ENCODE measurements at regions not wholly inside any gene's neighbourhood (a gene's known extent, or its start where the extent isn't known, plus 50 kb on each side); places are given as distances from the start of the nearest gene placed in this dataset.
"Not testable (repeated sequence)": the region's sequence is repeated elsewhere in the genome, so short reads cannot be mapped to it uniquely, and the experiment has no call there.

DNA sequence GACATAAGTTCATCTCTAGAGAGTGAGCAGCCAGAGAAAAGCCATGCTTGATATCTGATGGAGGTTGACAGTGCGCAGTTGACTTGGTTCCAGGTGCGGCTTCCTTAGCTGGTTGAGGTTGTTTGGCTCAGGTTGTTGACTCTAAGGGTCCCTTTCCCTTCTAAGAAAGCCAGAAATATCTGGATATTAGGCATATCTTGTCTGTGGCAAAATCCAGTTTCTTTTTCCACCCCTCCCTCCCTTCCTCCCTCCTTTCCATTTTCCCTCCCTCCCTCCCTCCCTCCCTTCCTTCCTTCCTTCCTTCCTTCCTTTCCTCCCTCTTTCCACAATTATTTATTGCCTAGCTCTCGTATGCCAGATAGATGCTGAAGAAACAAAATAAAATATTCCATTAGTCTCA is 82.6 kb upstream of the TNP1 start:
- no peak for DNase-seq (ENCODE audit: extremely low read depth in 1 of 2, low read depth in 1 of 2)

DNA sequence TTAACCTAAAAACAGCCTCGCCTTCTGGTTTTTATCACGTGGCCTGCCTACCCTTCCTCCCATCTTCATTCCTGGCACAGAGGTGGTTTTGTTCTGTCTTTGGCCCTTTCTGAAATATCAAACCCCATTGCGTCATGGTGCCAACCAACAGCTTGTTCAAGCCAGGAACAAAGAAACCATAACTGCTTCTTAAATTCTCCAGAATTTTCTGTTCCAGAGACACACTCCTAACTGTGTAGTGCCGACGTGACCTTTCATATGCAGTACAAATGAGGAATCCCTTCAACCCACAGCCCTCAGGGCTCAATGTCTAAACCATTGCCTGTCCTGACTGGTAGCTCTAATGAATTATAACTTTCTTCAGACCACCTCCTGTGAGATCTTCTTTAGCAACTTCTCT is 82.2 kb upstream of the TNP1 start:
- no peak for DNase-seq (ENCODE audit: extremely low read depth in 1 of 2, low read depth in 1 of 2)

DNA sequence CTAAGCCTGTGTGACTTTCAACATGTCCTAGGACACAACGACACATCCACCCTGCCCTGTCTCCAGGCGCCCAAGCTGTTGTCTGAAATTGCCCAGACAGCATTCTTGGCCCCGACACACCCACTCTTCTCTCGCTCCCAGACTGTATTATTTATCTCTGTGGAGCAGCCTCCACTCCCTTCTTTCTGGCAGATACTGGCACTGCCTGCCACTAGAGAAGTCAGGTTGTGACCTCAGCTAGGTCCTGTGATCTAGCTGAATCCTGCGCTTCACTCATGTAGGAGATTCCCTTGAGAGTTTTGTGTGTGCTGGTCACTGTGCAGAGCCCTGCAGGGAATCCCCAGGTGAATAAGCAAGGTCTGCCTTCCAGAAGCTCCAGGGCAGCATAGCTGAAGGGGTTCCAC is 77.1 kb upstream of the TNP1 start:
- DNase-seq (ENCODE audit: extremely low read depth in 1 of 2, low read depth in 1 of 2) = no peak

DNA sequence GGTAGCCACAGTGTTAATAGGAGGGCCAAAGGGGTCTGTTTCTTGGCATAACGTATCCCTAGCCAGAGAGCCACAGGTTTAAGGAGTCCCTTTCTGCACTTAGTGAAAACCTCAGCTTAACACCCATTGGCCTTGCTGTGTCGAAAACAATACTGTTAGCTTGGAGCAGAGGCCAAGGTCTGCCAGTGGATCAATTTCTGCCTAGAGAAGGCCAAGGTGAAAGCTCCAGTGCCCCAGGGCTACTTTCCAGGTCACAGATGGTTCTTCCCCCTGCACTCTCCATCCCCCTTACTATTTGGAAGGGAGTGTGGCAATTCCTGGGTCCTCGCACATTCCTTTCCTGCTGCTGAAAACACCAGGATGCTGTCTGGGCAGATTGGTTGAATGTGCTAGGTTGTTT is 74.8 kb upstream of the TNP1 start:
- no peak for DNase-seq (ENCODE audit: extremely low read depth in 1 of 2, low read depth in 1 of 2)

DNA sequence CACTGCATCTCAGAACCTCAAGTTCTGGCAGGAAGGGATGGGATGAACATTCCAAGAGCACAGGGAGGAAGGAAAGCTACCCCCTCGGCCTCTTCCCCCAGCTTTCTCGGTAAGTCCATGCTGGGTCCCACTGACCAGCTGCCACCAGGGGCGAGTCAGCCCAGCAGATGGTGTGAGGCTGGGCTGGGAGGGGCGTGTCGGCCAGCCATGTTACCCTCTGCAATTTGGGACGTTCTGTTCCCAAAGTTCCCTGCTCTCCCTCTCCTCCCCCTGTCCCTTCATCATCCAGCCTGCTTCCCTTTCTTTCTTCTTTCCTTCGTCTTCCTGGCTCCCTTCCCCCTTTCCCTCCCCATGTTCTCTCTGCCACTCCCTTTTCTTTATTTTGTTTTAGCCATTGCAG is 74.3 kb upstream of the TNP1 start:
- no peak for DNase-seq (ENCODE audit: extremely low read depth in 1 of 2, low read depth in 1 of 2)

DNA sequence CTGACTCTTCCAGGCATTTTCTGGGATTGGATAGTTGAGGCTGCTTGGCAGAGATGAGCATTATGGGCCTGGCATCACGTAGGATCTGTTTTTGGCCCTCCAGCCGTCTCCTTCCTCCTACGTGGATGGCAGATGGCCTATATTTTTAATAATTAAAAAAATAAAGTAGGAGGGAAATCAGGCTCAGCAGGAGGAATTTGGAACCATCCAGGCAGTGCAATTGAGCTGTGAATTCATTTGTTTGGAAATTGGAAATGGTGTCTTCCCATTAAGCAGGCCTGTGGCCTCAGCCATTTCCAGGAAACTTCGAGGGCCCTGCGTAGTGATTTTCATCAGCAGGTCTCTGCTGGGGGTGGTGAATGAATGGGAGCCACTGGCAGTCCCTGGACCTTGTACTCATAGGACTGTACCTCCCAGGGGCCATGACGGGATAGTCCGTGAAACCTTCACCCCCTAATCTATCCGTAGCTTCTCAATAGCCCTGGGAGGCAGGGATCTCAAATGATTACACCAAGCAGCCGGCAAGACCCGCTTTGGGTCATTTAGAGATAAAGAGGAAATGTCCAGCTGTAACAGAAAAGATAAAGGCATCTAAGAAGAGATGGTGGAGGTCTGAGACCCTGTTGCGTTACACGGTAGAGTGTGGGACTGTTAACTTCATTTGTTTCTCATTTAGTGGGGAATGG is 73.1 kb upstream of the TNP1 start:
- no peak for DNase-seq (ENCODE audit: extremely low read depth in 1 of 2, low read depth in 1 of 2)

DNA sequence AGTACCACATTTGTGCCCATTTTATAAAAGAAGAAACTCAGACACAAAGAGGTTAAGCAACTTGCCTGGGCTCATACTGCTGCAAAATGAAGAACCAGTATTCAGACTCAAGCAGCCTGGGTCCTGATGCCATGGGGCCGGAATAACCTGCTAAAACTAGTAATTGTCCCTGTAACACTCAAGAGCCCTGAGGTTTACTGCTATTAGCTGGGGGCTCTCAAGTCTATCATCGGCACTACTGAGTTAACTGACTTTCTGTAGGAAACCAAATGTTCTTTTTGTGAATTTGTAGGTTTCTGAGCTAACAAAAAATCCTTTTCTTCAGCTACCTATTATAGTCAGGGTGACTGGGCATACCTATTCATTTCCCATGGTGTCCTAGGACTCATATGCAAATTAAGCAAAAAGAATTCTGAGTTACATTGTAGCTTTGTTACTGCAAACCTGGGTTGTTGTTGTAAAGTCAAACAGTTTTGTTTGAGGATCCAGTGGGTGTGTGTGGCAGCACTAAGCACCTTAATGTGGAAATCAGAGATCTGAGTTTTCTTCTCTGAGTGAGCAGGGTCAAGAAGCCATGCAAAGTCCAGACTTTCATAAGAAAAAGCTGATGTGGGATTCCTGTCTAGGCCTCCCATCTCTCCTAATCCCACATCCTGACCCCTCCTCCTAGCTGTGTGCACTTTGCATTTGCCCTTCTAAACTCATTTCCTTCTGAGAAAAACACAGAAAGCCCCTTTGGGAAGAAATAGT is 72.4 kb upstream of the TNP1 start:
- no peak for DNase-seq (ENCODE audit: extremely low read depth in 1 of 2, low read depth in 1 of 2)

DNA sequence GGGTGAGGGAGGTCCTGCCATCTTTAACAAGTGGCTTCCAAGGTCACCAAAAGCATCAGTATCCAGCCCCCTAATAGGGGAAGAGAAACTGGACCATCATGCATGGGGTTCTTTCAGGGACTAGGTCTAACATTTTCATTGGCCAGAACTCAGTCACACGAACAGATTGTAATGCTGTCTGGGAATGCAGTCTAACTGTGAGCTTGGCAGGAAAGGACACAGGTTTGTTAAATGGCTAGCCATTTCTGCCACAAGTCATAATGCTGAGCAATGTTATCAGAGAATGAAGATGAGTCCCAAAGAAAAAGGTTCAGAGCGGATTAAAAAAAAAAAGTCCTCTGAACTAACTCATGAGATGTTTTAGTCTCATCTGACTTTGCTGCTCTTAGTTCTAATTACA is 70.9 kb upstream of the TNP1 start:
- no peak for DNase-seq (ENCODE audit: extremely low read depth in 1 of 2, low read depth in 1 of 2)

DNA sequence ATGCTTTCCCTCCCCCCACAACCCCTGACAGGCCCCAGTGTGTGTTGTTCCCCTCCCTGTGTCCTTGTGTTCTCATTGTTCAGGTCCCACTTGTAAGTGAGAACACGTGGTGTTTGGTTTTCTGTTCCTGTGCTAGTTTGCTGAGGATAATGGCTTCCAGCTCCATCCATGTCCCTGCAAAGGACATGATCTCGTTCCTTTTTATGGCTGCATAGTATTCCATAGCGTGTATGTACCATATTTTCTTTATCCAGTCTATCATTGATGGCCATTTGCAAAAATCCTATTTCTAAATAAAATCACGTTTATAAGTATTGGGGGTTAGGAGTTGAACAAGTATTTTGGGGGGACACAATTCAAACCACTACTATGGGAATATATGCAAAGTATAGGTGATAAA is 69.5 kb upstream of the TNP1 start:
- not testable (repeated sequence) for DNase-seq (ENCODE audit: extremely low read depth in 1 of 2, low read depth in 1 of 2)

DNA sequence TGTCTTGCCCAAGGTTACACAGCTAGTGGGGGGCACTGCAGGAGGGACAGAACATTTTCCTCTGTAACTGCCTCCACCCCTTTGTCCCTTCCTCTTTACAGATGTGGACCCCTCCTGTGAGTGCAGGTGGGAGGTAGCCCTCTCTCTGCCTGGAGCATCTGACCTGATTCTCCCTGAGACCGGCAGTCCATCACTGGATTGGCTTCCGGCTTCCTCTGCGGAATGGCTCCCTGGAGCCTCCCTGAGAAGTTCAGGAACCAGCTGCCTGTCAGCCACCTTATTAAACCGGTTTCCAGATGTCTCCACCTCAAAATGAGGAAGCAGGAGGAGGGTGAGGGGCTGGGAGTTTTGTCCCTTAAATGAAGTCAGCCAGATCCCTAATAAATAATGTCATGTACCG is 67.3 kb upstream of the TNP1 start:
- DNase-seq (ENCODE audit: extremely low read depth in 1 of 2, low read depth in 1 of 2) = no peak

DNA sequence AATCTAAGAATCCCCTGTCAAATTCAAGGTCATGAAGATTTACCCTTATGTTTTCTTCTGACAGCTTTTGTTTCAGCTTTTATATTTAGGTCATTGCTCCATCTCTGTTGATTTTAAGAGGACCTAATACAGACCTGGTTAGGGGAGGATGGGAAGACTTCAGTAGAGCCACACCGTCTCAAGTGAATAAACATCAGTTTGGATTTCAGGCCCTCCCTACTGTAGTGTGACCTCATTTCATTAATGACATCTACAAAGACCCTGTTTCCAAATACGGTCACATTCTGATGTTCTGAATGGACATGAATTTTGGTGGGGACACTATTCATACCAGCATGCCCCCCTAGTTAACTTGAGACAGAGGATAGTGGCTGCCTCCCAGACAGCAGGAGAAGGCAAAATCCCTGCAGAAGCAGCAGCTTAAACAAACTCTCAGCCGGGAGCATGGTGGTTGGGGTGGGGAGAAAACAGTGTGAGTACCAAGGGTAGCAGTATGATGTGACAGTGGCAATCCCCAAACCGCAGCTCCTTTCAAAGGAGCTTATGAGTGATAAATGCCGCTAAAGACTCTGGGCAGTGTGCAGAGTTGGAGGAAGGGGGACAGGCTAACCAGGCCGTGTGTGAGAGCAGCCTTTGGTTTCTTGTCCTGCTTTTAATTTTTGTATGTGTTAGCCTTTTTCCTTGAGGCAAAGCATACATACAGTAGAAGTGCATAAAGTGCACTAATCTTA is 65.9 kb upstream of the TNP1 start:
- DNase-seq (ENCODE audit: extremely low read depth in 1 of 2, low read depth in 1 of 2) = no peak

DNA sequence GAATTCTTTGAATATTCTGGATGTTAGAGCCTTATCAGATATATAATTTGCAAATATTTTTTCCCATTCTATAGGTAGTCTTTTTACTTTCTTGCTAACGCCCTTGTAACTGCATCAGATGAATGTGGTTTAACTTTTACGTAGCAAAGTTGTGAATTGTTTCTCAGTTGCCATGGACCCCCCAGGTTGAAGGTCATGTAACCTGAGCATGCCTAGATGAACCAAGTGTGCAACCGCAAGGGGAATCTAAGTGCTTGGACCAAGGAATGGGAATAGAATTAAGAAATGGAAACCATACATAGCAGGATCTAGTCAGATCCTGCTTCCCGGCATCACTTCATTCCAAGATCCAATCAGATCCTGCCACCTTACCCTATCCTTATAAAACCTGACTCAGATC is 65.1 kb upstream of the TNP1 start:
- no peak for DNase-seq (ENCODE audit: extremely low read depth in 1 of 2, low read depth in 1 of 2)

DNA sequence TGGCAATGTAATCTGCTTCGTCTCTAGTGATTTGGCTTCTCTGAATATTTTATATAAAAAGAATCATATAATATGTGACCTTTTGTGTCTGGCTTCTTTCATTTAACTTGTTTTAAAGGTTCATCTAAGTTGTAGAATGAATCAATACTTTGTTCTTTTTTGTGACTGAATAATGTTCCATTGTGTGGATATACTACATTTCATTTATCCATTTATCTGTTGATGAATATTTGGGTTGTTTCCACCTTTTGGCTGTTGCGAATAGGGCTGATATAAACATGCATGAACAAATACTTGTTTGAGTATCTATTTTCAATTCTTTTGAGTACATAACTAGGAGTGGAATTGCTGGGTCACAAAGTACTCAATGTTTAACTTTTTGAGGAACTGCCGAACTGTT is 63.8 kb upstream of the TNP1 start:
- DNase-seq (ENCODE audit: extremely low read depth in 1 of 2, low read depth in 1 of 2) = no peak

DNA sequence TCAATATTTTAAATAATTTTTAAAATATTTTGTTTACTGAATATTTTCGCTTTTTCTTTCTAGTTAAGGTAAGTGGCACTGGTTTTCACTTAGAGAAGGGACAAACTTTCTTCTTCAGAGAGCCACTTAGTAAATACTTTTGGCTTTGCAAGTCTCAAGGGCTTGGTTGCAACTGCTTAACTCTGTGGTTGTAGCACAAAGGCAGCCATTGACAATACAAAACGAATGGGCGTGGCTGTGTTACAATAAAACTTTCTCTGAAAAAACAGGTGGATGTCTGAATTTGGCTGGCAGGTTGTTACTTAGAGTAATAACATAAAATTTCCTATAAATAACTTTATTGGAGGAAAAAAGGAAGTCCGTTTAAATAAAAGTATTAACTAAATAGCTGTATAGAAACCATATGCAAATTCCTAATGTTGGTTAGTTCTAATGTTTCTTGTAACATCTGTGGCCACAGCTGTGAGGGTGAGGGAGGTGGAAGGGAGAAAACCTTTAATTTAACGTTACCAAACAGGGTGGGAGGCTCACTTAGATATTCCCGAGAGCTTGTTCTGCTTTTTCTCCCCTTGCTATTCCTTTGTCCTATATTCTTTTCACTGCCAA is 62.4 kb upstream of the TNP1 start:
- no peak for DNase-seq (ENCODE audit: extremely low read depth in 1 of 2, low read depth in 1 of 2)

DNA sequence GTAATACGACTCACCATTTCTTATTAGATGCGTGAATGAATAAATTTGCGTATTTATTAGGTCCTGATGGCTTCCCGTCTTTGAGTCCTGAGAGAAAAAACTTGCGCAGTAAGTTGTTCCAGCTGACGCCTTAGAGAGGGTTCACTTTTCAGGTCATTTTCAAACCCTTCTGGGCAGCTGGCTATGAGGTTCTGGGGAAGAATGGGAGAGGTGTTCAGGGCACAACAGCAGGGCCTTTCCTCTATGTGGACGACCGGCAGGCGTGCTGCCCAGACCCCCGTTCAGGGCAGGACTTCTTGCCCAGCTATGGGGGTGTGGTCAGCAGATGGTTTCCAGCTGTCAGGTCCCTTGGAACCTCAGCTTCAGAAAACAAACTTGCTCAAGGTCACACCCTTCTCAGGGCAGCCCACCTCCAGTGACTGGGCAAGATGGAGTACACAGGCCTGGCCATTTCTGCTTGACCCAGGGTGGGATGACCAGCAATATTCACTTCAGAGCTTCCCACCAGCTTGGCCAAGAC is 61.1 kb upstream of the TNP1 start:
- no peak for DNase-seq (ENCODE audit: extremely low read depth in 1 of 2, low read depth in 1 of 2)

DNA sequence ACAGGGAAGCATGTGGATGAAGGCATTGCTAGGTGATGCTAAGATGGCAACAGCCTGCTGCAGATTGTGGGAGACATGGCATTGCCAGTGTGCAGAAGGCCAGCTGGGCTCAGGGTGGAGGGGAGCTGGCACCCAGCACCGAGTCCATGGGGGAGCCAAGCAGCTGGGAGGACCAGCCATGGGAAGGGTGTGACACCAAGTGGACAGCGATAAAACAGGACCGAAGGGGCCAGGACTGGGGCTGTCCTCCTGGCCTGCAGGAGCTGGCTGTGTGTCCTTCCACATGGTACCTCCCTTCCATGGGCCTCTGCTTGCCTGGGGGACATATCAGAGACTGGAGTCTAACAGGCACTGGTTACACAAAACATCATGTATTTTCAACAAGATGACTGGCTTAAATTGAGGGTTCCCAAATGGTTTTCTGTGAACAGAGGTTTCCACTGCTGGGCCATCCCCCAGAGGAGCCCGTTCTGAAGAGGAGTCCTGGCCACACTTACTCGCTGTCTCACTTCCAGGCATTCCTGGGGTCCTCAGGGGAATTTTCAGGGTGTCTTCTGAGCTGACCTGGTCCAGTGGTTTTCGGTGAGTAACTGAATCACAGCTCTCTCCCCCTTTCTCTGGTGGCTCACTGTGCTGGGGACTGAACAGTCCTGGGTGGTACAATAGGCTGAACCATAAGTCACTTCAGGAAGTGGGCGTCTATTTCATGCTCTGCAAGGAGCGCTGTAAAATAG is 60.4 kb upstream of the TNP1 start:
- no peak for DNase-seq (ENCODE audit: extremely low read depth in 1 of 2, low read depth in 1 of 2)

DNA sequence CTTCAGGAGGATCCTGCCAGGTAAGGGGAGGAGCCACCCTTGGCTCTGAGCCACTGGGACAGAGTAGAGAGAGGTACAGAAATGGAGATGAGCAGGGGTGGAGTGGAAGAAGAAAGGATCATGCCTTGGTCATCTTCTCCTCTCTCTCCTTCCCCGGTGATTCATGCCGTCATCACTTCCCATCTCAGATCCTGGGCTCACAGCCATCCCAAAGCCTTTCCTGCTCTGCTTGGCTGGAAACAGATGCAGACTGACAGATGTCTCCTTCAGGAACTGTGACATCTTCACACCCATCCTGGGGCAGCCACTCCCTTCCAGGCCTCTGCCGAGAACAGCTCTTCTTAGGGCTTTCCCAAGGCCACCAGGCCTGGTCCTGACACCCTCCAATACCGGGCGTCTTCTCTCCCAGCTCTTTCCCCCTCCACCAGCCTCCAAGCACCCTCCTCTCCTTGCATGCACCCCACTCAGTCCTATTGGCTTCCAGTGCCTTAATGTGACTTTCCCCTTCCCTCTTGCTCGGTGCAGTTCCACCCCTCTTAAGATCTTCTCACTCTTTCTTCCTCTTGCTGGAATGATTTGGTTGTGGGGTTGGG is 58.3 kb upstream of the TNP1 start:
- DNase-seq (ENCODE audit: extremely low read depth in 1 of 2, low read depth in 1 of 2) = no peak

DNA sequence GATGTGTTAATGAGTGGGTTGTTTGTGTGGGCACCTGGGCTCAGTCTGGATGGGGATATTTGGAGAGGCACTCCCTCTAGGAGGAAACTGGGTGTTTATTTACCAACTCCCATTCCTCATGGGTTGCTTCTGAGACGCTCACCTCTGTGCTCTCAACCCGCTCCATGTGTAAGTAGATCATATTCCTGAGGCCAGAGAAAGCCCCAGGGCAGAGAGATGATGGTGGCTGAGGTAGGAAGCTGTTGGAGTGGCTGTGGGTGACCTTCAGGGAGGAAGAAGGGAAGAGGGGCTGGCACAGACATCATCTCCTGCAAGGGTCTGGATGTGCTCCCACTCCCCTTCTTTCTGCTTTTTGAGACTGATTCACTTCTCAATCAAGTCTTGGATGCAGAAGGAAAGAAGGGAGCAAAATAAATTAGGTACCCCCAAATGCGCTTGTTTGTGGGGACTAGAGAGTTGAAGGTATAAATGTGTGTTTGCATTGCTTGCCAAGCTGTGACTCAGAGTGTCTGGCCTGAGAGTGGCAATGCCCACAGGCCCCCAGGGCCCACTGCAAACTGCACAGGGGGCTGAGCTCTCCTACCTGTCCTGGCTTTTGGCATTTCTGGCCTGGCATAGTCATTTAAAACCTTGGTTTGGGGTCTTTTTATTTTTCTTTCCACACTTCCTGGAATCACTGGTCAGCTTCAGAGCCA is 57.2 kb upstream of the TNP1 start:
- DNase-seq (ENCODE audit: extremely low read depth in 1 of 2, low read depth in 1 of 2) = no peak

DNA sequence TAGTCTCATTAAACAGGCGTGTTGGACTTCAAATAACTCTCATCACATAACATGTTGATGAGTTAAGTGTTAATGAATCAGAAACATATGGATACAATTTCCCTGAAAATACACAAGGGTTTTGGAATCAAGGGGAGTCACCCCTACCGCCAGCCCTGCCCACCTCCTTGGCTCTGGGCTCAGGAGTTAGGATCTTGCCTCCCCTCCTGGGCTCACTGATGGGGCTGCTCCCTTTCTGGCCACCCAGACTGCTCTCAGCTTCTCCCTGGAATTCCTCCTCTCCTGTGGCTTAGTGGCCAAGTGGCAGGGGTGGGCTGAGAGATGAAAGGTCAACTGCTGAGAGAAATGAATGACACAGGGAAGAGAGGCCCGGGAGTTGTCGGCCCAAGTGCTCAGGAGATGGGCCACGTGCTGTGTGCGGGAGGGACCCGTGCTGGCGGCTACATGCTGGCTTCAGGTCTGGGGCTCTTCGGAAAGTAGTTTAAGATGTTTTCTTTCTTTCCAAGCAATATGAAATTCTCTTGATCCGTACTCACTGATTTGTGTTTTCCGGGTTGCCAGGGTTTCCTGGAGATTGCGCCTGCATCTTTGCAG is 55.8 kb upstream of the TNP1 start:
- no peak for DNase-seq (ENCODE audit: extremely low read depth in 1 of 2, low read depth in 1 of 2)

Measured in stimulated activated CD8-positive, alpha-beta memory T cell treated with anti-CD3 and anti-CD28 coated beads, Interleukin-7, amount 100 ng/mL, for 48 hours (primary cell).